Smooth muscle cell (in vitro differentiated cells): ENCODE measurements at regions not wholly inside any gene's neighbourhood (a gene's known extent, or its start where the extent isn't known, plus 50 kb on each side); places are given as distances from the start of the nearest gene placed in this dataset.

Experiments used
- DNase-seq: peaks from one replicate; lab custom pipeline; 2025; ENCODE audit not compliant: unreplicated experiment; lab: John Stamatoyannopoulos, UW
- H2AFZ ChIP-seq: fragments of 200-600 bp; sonication (generic); 2 replicates; pipeline ENCODE4 v1.6.0; 2016; ENCODE audit warnings: antibody characterized with exemption, low read depth, mild to moderate bottlenecking
- H3F3A ChIP-seq: fragments of 200-600 bp; sonication (generic); 2 replicates; pipeline ENCODE4 v1.6.0; 2017; ENCODE audit warnings: antibody characterized with exemption, low read depth
- H3K27ac ChIP-seq: fragments of 200-600 bp; sonication (generic); 2 replicates; pipeline ENCODE4 v1.5.1; 2016; ENCODE audit warnings: low read depth, mild to moderate bottlenecking
- H3K27me3 ChIP-seq: fragments of 200-600 bp; sonication (generic); 2 replicates; pipeline ENCODE4 v1.6.1; 2016; ENCODE audit warnings: low read depth, mild to moderate bottlenecking
- H3K36me3 ChIP-seq: fragments of 200-600 bp; sonication (generic); 2 replicates; pipeline ENCODE4 v1.5.1; 2016; ENCODE audit warnings: low read depth
- H3K4me1 ChIP-seq: fragments of 200-600 bp; sonication (generic); 2 replicates; pipeline ENCODE4 v1.5.1; 2016; ENCODE audit warnings: low read depth
- H3K4me2 ChIP-seq: fragments of 200-600 bp; sonication (generic); 2 replicates; pipeline ENCODE4 v1.6.0; 2016; ENCODE audit warnings: mild to moderate bottlenecking
- H3K4me3 ChIP-seq: fragments of 200-600 bp; sonication (generic); 2 replicates; pipeline ENCODE4 v1.5.1; 2016; ENCODE audit warnings: mild to moderate bottlenecking
- H3K79me2 ChIP-seq: fragments of 200-600 bp; sonication (generic); 2 replicates; pipeline ENCODE4 v1.6.0; 2016; ENCODE audit warnings: low read depth, mild to moderate bottlenecking
- H3K9ac ChIP-seq: fragments of 200-600 bp; sonication (generic); 2 replicates; pipeline ENCODE4 v1.6.0; 2016; ENCODE audit warnings: low read depth
- H3K9me3 ChIP-seq: fragments of 200-600 bp; sonication (generic); replicated peaks from 2 replicates; pipeline ENCODE4 v1.5.1; 2016; ENCODE audit warnings: low read depth
- H4K20me1 ChIP-seq: fragments of 200-600 bp; sonication (generic); 2 replicates; pipeline ENCODE4 v1.6.0; 2016; ENCODE audit warnings: low read depth
- WGBS: methylation state at CpG from one replicate; pipeline ENCODE4 v1.1.7; 2016; ENCODE audit warnings: low lambda C conversion rate; 5-methylcytosine and 5-hydroxymethylcytosine counted together
- TF ChIP-seq, protein P1 (sequence below): fragments of 200-600 bp; sonication (generic); IDR thresholded peaks from 2 replicates; pipeline ENCODE4 v1.5.1; 2017; ENCODE audit warnings: borderline replicate concordance, mild to moderate bottlenecking, antibody characterized with exemption; ENCODE audit not compliant: insufficient read depth, poor library complexity, severe bottlenecking

DNA sequence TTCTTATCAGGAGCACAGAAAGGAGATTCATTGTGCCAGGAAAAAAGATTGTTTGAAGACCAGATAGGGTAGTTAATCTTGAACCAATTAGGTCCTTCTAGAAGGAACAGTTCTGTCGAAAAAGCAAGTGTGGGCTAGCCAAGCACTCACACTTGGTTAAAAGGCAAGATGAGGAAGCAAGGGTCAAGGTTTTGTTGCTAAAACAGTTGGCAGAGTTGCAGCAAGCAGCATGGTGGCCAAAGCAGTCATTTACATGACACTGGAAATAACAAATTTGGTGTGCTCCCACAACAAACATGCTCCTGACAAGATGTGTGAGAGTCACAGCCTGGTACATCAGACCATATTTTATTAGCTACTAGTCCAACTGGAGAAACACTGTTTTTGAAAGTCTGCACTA, 228.0 kb upstream of the CFAP20DC start:
- H3K36me3 ChIP-seq, result no peaks in the 10 kb centered on the region
- TF ChIP-seq, protein P1, sequence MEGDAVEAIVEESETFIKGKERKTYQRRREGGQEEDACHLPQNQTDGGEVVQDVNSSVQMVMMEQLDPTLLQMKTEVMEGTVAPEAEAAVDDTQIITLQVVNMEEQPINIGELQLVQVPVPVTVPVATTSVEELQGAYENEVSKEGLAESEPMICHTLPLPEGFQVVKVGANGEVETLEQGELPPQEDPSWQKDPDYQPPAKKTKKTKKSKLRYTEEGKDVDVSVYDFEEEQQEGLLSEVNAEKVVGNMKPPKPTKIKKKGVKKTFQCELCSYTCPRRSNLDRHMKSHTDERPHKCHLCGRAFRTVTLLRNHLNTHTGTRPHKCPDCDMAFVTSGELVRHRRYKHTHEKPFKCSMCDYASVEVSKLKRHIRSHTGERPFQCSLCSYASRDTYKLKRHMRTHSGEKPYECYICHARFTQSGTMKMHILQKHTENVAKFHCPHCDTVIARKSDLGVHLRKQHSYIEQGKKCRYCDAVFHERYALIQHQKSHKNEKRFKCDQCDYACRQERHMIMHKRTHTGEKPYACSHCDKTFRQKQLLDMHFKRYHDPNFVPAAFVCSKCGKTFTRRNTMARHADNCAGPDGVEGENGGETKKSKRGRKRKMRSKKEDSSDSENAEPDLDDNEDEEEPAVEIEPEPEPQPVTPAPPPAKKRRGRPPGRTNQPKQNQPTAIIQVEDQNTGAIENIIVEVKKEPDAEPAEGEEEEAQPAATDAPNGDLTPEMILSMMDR, result no peak
- no peak for DNase-seq
- WGBS, result 57% methylated on average over 1 of the region's 1 CpG
- no peaks in the 10 kb centered on the region for H3K9me3 ChIP-seq
- H3F3A ChIP-seq, result no peaks in the 10 kb centered on the region
- H3K4me3 ChIP-seq, result no peak overlapping the region
- H3K27ac ChIP-seq, result no peak overlapping the region
- H3K4me1 ChIP-seq, result no peaks in the 10 kb centered on the region
- no peak overlapping the region for H3K4me2 ChIP-seq
- no peaks in the 10 kb centered on the region for H3K27me3 ChIP-seq
- no peak overlapping the region for H2AFZ ChIP-seq
- no peak overlapping the region for H3K9ac ChIP-seq
- H3K79me2 ChIP-seq, result no peaks in the 10 kb centered on the region
- H4K20me1 ChIP-seq, result no peaks in the 10 kb centered on the region

DNA sequence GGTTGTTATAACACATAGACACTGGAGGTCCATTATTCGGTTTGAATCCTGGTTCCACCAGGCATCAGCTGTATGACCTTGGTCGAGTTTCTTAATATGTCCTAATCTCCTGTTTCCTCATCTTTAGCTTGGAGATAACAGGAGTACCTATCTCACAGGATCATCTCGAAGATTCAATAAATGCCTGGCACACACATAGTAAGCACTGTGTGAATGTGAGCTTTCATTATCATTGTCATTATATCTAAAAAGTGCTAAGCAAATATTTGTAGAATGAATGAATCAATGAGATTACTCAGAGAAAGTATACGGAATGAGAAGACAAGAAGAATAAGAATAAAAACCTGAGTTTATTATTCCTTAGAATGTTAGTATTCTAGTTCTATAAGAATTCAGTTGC, 227.4 kb upstream of the CFAP20DC start:
- no peak for DNase-seq
- H3F3A ChIP-seq, result no peaks in the 10 kb centered on the region
- H2AFZ ChIP-seq, result no peak overlapping the region
- 83% methylated on average over 4 of the region's 4 CpGs for WGBS
- no peaks in the 10 kb centered on the region for H3K36me3 ChIP-seq
- H4K20me1 ChIP-seq, result no peaks in the 10 kb centered on the region
- no peak overlapping the region for H3K4me2 ChIP-seq
- no peaks in the 10 kb centered on the region for H3K27me3 ChIP-seq
- no peaks in the 10 kb centered on the region for H3K79me2 ChIP-seq
- no peaks in the 10 kb centered on the region for H3K9me3 ChIP-seq
- H3K27ac ChIP-seq, result no peak overlapping the region
- H3K4me1 ChIP-seq, result no peaks in the 10 kb centered on the region
- no peak overlapping the region for H3K4me3 ChIP-seq
- H3K9ac ChIP-seq, result no peak overlapping the region
- TF ChIP-seq, protein P1, result no peak

DNA sequence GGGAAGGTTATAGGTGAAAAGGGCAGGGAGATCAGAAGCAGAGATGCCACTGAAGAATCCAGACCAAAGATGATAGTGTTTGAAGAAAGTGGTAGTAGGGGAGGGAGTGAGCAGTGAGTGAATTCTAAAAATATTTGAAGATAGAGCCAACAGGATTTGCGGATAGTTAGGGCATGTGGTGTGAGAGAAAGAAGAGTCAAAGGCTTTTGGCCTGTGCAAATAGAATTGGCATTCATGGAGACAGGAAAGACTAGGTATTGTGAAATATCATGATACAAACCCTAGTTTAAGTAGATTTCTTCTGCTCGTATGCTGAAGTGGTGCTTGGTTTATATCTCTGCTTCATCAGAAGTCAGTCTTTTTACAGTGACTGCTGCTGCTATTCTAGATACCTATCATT, 224.2 kb upstream of the CFAP20DC start:
- Histone ChIP-seq H3K4me1 (no peaks in the 10 kb centered on the region), H3K4me2 (no peak overlapping the region), H3K36me3 (no peaks in the 10 kb centered on the region), H3K9ac (no peak overlapping the region), H3F3A (no peaks in the 10 kb centered on the region), H3K9me3 (no peaks in the 10 kb centered on the region), H3K4me3 (no peak overlapping the region), H3K27me3 (no peaks in the 10 kb centered on the region), H3K79me2 (no peaks in the 10 kb centered on the region), H3K27ac (no peak overlapping the region), H2AFZ (no peak overlapping the region), H4K20me1 (no peaks in the 10 kb centered on the region)
- no peak for DNase-seq
- TF ChIP-seq, protein P1, result no peak
- WGBS, result 58% methylated on average over 2 of the region's 2 CpGs

DNA sequence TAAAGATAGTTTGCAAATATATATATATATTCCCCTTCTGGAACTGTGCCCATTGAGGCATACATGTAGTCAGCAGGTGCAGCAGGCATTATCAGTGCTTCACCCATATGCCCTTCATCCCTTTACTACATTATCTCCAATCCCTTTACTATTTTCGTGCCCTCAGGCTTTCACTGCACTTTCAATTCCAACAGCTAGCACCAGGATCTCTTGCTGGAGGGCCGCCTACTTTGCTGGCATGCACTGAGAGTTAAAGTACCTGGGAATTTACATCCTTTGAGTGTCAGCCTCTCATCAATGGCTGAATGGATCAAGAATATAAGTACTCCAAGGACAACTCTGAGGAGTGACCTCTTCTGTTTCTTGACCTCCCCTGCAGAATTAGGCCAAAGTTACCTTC, 222.1 kb upstream of the CFAP20DC start:
- WGBS, result 80% methylated on average over 2 of the region's 2 CpGs
- H3K27ac ChIP-seq, result no peak overlapping the region

More for the DNA sequence above, 222.1 kb upstream of the CFAP20DC start:
- Histone ChIP-seq H2AFZ (no peak overlapping the region), H3K4me3 (no peak overlapping the region), H3K36me3 (no peaks in the 10 kb centered on the region), H3K79me2 (no peaks in the 10 kb centered on the region), H3F3A (no peaks in the 10 kb centered on the region), H3K9ac (no peak overlapping the region), H3K4me2 (no peak overlapping the region), H3K27me3 (no peaks in the 10 kb centered on the region), H4K20me1 (no peaks in the 10 kb centered on the region), H3K4me1 (no peaks in the 10 kb centered on the region), H3K9me3 (no peaks in the 10 kb centered on the region)
- TF ChIP-seq, protein P1, result no peak
- DNase-seq, result no peak
